GDM1 (cell line): ENCODE measurements at regions not wholly inside any gene's neighbourhood (a gene's known extent, or its start where the extent isn't known, plus 50 kb on each side); places are given as distances from the start of the nearest gene placed in this dataset.
"Not testable (repeated sequence)": the region's sequence is repeated elsewhere in the genome, so short reads cannot be mapped to it uniquely, and the experiment has no call there.

Experiments used
- DNase-seq: peaks from one replicate; lab custom pipeline; 2025; lab: John Stamatoyannopoulos, UW

DNA sequence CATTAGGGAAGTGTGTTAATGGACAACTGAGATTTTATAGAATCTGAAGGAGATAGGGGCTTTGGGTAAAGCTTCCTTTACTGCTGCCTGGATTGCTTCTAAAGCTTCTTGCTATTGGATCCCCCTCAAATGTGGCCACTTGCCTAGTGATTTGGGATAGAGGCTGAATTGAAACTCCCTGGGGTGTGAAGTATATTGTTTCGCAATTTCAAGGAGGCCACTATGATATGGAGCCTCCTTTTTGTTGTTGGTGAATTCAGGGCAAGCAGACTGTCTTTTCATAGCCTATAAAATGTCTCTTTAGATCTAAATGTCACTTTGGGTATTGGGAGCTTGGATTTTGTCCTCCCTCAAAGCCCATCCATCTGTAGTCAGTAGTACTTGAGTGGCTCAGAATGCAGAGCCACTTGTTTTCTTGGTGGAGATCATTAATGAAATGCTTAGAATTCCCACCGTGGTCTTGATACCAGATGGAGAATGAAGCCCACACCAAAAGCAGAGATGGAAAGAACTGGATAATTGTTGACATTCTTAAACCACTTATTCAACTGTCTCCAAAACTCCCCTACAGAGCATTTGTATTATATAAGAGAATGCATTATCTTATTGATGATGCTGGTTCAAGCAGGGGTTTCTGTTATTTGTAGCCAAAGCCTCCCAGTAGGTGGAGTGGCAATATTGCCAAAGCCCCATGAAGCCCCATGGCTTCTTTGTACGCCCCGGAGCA is 144.3 kb upstream of the KCNE2 start:
- no peak for DNase-seq

DNA sequence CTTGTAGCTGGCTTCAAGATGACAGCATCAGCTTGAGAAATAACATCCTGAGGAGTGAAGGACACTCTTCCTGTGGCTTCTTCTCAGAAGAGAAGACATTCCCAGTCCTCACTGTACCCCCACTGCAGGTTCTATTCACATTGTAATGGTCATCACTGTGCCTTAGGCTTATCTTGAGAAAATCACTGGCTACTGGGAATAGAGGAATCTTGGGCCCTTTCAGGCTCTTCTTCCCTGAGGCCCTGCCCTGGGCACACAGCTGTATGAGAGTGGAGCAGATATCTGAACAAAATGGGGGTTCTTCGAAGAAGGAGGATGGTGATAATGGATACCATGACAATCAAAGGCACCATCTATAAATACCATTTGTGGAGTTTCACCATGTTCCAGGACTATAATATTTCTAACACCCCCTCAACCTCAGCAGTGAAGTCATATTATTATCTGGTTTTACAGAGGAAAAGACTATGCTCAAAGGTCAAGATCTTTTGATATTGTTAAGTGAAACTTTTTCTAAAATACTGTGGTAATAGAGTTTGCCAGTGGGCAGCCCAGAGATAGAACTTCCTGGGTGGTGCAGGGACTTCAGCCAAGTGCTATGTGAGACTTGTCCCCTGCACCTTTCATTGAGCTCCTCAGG is 143.1 kb upstream of the KCNE2 start:
- no peak for DNase-seq

DNA sequence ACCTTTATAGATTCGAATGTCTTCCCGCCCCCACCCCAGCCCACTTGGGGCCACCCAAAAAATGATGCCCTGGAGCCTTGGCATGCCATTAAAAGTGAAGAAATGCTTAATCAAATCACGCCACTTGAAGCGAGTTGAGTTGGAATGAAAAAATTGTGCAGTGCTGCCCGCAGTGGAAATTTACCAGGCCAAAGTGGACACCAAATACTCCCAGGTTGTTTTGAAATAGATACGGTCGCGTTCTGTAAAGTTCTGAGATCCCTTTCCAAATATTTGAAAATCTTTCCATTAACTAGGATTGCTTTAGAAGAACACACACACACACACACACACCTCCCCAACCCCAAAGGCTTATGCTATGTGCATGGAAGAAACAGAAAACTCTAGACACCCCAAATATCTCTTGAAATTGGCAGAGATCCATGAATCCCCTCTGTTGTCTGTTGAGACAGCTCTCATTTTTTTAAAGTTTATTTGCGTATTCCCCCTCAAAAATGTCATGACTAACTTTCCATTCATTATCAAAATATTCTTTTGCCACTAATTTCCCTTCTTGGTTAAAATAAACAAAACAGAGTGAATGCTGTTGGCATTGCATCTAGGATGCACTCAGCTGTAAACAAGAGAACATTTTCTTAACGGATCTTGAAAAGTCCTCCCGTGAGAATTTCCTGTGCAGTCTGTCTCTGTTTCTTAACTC is 142.3 kb upstream of the KCNE2 start:
- DNase-seq, result no peak

DNA sequence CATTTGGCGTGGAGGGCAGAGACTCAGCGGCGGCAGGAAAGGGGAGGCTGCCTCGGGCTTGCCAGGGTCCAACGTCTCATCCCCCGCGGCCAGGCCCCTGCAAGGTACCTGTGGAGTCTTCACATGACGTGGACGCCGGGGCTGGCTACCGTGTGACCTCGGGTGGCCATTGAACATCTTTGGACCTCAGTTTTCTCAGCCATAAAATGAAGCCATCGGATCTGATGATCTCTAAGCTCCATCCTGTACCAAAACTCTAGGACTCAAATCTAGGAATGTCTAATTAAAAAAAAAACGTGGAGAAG is 141.8 kb upstream of the KCNE2 start:
- DNase-seq, result no peak

DNA sequence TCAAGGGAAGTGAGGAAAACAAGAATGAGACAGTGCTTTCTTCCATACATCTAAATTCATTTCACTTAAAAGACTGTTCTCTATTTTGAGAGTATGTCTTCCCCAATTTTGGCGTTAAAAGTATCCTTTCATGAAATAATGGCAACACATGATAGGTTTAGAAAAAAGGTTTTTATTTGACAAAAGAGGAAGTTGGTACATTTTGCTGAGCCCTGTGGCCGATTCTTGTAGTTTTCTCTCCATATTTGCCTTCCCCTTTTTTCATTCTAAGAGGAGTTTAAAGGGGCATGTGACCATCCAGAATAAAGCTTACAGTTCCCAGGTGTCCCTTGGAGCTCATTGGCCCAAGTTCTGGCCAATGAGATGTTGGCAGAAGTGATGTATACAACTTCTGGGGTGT is 140.4 kb upstream of the KCNE2 start:
- no peak for DNase-seq

DNA sequence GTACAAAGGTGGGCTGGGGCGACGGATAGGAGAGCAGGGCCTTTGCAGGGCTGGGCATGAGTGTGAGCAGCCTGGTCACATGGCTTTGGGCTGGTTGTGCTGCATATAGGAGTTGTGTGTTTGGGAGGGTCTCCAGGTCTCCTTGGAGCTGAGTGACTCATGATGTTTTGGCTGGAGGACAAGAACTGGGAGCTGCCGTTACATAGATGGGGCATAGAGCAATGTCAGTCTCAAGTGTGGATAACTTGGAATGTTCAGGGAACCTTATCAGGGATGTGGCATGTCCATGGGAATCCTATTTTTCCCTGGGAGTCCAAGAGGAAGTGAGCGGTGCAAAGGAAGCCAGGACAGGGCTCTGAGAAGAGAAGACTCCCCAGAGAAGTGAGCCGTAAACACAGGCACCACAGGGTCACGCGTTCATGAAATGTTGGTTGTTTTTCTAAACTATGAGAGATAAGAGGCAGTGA is 136.4 kb upstream of the KCNE2 start:
- no peak for DNase-seq

DNA sequence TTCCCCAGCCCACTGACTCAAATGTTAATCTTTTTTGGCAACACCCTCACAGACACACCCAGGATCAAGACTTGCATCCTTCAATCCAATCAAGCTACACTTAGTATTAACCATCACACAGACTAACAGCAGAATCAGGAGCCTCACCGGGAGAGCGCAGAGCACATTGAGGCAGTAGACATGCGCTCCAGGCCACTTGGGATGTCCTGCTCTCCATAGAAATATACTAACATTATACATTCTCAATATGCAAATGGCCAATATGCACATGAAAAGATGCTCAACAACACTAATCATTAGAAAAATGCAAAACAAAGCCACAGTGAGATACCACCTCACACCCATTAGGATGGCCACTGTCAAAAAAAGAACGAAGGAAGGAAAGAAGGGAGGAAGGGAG is 135.0 kb upstream of the KCNE2 start:
- no peak for DNase-seq

DNA sequence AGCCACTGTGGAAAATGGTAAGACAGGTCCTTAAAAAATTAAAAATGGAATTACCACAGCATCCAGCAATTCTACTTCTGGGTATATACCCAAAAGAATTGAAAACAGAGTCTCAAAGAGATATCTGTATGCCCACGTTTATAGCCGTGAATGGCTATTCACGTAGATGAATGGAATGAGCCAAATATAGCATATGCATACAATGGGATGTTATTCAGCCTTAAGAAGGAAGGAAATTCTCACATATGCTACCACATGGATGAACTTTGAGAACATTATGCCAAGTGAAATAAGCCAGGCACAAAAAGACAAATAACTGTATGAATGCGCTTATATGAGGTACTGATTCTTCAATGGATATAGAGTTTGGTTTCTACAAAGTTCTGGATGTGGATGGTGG is 134.5 kb upstream of the KCNE2 start:
- DNase-seq, result no peak

DNA sequence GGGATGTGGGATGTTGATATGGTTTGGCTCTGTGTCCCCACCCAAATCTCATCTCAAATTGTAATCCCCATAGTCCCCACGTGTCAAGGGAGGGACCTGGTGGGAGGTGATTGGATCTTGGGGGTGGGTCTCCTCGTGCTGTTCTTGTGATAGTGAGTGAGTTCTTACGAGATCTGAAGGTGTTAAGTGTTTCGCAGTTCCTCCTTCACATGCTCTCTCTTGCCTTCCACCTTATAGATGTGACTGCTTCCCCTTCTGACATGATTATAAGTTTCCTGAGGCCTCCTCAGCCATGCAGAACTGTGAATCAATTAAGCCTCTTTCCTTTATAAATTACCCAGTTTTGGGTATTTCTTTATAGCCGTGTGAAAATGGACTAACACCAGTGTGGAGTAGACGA is 130.1 kb upstream of the KCNE2 start:
- not testable (repeated sequence) for DNase-seq

DNA sequence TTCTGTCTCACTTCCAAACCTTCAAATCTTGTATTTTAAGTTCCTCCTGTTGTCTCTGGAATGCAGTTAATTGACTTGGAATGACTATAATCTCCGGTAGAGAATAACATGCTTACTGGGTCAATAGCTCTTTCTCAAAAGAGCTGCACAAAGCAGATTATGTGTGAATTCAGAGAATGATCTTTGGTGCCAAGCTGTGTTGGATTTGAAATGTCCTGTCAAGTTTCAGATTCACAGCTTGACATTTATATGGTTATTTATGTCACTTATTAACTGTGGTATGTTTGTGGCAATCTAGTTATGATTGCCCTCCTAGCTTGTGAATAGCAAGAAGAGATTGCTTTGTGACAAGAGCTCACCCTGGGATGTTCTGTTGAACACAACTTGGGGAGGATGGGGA is 128.3 kb upstream of the KCNE2 start:
- no peak for DNase-seq

DNA sequence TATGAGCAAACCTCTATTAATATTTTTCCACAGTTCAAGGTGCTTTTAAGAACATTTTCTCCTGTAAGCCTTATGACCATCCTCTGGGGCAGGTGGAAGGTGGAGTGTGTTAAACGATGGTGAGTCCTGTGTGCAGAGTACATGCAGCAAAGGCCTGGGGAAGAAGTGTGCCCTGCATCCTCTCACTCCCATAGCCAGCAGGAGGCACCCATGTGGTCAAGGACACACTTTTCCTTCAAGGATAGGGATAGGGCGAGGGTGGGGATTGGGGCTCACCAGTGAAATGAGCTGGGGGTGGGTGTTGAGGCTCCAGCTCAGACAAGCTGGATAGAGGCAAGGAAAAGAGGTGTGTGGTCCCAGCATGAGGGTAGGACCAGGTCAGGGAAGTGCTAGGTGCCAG is 120.8 kb upstream of the KCNE2 start:
- no peak for DNase-seq

DNA sequence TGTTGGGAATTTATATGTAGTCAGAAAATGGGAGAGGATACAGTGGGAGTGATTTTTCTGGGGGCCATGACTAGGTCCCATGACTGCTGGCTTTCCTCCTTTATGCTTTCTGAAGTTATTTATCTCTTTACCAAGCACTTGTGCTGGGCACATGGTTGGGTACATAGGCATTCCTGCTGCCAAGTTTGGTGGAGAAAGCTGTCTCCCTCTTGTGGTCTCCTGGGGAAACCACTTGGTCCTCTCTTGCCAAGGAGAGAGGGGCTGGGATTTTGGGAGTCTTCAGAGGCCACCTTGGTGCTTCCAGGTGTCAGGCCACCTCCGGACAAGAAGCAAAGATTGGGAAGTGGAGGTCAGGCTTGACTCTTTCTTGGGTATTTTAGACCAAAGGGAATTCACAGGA is 120.2 kb upstream of the KCNE2 start:
- peak; percentile 14 for DNase-seq

DNA sequence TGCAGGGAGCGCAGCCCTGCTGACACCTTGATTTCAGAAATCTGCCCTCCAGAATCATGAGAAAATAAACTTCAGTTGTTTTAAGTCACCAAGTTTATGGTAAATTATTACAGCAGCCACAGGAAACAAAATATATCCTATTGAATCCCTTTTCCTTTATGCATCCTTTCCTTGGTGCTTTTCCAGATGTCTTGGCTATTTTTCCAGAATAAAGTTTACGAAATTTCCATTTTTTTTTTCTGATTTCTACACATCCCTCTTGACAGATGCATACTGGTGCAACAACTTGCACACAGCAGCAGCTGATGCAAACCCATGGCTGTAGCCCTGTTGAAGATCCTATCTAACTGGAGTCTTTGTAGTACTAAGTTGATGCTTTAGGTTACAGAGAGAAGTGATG is 111.1 kb upstream of the KCNE2 start:
- DNase-seq, result no peak

DNA sequence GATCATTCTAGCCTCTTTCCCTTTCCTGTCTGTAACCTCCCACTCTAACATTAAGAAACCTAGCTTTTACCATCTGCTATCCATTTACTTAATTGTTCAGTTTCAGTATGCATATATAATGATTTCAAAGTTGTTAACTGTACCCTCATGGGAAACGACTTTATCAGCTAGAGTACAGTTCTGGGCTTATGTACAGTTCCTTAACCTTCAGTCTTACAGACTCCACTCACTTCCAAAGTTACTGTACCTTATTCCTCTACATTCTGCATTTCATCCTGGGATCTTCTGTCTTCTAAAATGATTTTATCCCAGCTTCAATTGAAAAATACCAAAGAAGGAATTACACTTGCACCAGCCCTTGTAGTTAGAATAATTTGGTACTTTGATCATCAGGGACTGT is 108.7 kb upstream of the KCNE2 start:
- DNase-seq, result no peak

DNA sequence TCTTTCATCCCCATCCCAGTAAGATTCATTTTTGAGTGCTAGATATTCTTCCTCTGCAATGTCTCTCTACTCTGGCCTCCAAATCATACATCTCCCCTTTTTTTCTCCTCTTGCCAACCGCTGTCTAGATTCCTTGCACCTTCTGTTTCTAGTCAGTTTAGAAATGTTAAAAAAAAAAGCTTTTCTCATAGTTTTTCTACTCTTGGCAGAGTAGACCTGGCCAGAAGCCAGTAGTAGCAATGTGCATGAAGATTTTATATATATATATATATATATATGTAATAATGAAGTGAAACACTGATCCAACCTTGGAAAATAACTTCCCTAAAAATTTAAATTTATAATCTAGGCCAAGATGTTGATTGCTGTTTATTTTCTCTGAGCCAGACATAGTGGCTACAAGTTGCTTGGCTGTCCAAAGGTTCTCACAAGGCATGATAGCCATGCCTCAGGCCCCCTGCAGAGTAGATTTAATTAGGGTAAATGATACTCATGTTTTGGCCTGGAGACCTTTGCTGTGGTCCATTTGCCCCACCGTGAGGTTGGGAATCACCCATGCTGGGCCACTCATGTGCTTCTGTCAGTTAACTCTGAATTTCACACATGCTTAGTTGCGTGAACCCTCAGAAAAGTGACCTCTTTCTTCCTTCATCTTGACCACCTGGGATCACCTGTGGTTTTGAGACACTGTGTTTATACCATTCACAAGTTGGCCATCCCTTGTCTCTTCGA is 103.4 kb upstream of the KCNE2 start:
- no peak for DNase-seq

DNA sequence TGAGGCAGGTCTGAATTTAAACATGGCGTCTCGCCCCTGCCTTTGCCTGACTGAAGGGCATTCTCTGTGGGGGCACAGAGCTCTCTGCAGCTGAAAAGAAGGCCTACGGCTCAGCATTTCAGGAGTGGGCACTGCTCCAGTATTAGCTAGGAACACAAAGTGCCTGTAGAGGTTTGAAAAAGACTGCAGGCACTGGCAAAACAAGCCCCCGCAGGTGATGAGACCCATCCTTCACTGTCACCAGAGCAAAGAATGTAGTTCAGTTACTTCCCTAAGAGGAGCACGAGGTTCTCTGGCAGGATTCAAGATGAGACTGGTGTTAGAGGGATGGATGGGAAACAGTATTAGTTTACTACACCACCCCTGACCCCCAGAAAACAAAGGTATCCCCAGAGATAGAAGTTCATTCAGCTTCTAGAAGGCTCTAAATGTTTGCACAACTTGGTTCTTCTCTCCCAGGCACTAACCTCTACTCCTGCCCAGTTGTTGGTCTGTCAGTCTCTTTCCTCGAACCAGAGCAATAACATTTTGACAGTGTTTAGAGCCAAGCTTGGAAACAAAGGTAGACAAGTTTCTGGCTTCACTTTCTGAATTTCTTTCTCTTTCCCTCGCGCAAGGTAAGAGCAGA is 101.9 kb upstream of the KCNE2 start:
- DNase-seq, result no peak

DNA sequence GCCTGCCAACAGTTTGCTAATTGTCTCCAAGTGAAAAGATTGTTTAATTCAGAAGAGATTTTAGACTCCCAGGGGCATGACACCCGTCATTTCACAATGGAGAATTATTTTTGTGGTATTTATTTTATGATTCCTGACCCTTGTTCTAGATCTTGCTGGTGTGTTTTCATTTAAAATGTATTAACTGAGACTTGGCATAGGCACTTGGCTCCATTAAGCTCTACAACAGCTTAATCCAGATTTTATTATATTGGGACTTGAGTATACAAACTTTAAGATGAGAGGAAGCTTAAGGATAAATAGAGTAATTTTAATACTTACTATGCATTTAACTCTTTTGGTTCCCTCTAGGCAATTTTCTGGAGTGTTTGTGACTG is 101.3 kb upstream of the KCNE2 start:
- no peak for DNase-seq

DNA sequence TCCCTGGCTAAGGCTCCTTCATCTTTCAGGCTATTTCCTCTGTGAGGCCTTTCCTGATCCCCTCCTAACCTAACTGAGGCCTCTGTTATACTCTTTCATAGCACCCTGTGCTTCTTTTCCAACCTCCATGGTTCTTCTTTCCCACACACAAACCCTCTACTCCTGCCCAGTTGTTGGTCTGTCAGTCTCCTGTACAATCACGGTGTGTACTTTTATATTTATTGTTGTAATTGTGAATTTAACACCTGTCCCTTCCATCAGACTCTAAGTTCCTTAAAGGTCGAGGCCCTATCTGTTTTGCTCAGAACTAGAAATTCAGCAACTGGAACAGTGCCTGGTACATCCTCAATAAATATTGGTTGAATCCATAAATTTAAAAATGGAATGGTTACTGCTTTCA is 100.2 kb upstream of the KCNE2 start:
- no peak for DNase-seq

DNA sequence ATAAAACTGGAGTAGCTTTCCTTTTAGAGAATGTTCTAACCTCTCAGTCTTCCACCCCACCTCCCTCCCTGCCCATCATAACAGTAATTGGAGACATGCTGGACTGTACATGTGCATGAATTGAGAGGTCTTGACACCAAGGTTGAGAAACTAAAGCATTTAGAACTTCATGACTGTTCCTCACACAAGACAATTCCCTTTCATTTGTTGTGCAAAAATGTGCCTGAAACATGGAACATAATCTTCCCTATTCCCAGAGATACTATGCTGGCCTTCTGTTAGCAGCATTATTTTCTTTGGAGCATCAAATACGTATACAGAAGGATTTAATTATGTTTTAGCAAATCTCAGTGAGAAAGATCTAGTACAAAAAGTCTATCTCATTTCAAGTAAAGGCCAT is 97.5 kb upstream of the KCNE2 start:
- DNase-seq, result no peak

DNA sequence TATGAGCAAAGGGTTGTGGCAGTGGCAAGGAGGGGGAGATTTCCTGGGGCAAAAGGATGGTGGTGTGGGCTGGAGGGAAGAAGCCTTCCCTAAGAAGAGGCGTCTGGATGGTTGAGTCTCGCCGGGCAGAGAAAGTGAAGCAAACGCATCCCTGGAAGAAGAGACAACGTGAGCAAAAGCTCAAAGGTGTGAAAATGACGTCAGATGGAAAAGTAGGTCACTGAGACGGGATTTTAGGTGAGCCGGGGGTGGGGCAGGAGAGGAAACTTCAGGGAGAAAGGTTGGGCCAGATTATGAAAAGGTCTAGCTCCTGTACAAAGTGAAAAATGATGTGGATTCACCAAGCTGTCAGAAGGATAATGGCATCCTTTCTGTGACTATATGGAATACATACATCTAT is 95.3 kb upstream of the KCNE2 start:
- no peak for DNase-seq

DNA sequence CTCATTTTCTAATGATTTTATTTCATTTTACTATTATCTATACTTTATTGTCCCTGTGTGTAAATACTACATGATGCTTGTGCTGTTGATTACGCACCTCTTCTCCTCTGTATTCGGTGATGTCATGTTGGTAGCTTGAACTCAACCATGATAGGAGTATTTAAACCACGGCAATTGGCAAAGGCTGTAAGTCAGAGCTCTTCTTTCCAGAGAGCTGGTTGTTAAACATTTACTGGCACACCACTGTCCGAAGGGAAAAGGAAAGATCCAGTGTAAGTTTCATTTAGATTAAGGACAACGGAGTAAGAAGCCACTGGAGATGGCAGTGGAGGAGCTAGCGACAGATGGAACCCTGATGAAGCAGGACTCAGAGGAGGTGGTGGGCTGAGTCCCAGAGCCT is 93.4 kb upstream of the KCNE2 start:
- no peak for DNase-seq

DNA sequence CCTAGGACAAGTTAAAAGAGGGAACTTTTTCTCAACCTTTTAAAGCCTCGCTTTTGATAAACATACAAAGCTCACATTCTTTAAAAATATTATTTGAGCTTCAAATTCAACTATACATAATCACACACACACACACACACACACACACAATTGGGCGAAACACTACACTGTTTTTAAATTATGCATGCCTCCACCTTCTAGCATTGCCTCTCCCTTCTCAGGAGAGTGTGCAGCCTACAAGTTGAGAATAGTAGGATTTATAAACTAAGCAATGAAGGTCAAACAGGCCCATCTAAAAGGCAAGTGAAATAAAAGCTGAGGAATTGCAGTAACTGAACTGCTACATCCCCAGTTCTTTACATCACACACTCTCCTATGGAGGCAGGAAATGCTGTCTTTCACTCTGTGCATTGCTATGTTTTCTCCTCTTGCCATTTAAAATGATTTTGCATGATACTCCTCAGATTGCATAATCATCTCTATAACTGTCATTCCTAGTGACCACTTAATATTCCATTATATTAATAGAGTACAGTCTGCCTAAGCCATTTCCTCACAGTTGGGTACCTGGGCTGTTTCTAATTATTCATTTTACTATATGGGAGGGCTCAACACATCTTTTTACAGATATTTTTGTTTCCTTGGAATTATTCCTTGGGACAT is 92.5 kb upstream of the KCNE2 start:
- DNase-seq, result no peak
